Endothelial cell of umbilical vein (primary cell): ENCODE measurements at regions not wholly inside any gene's neighbourhood (a gene's known extent, or its start where the extent isn't known, plus 50 kb on each side); places are given as distances from the start of the nearest gene placed in this dataset.

ENCODE experiments used
- BruUV-seq: library from RNA; stranded (reverse); fragments of 400-500 nt; replicated peaks from 2 replicates; lab custom pipeline; 2021; lab: Mats Ljungman, UMichigan
- CTCF ChIA-PET: fragments of 300-600, 350-600 bp; sonication (Branson Sonifier 250); formaldehyde crosslinking; loops from one replicate; lab custom pipeline; 2021; ENCODE audit warnings: antibody characterized with exemption, inconsistent platforms; lab: Charles Lee
- POLR2A ChIA-PET: fragments of 300-600, 350-600 bp; sonication (Branson Sonifier 250); formaldehyde crosslinking; loops from one replicate; lab custom pipeline; 2021; ENCODE audit warnings: antibody characterized with exemption, inconsistent platforms; lab: Charles Lee
- DNase-seq: peaks from one replicate; pipeline ENCODE4 v3.0.0-alpha.2; 2011; ENCODE audit warnings: low read depth, low spot score
- FAIRE-seq: peaks from 2 replicates; lab custom pipeline; 2011; peaks lifted over from hg19 to GRCh38; lab: Jason Lieb, UNC
- H2AFZ ChIP-seq: 2 replicates; pipeline ENCODE4 v1.6.0; 2012; ENCODE audit warnings: low read depth, low read length, control low read depth, inconsistent platforms
- H3K27ac ChIP-seq: 2 replicates; pipeline ENCODE4 v1.5.1; 2011; ENCODE audit warnings: low read depth, mild to moderate bottlenecking, control low read depth, low read length, moderate library complexity; ENCODE audit not compliant: insufficient read depth
- H3K27me3 ChIP-seq, 2 experiments: 2 replicates each; pipeline versions ENCODE4 v1.6.0 to v1.6.1; 2011; ENCODE audit warnings: low read length in 2 of 2, mixed read lengths in 1 of 2; ENCODE audit not compliant: control insufficient read depth in 2 of 2, insufficient read depth in 2 of 2
- H3K36me3 ChIP-seq, 2 experiments: 2 replicates in 1 of 2; 3 replicates in 1 of 2; pipeline ENCODE4 v1.5.1; 2011; ENCODE audit warnings: low read length in 2 of 2, mild to moderate bottlenecking in 1 of 2, moderate library complexity in 1 of 2; ENCODE audit not compliant: control insufficient read depth in 2 of 2, insufficient read depth in 2 of 2; ENCODE audit errors: extremely low read depth in 1 of 2
- H3K4me1 ChIP-seq: 3 replicates; pipeline ENCODE4 v1.5.1; 2011; ENCODE audit warnings: mild to moderate bottlenecking, low read length; ENCODE audit not compliant: control insufficient read depth, insufficient read depth; ENCODE audit errors: extremely low read depth
- H3K4me2 ChIP-seq: 2 replicates; pipeline ENCODE4 v1.6.1; 2011; ENCODE audit warnings: low read length, control low read depth, mixed read lengths; ENCODE audit not compliant: insufficient read depth
- H3K4me3 ChIP-seq, 3 experiments: fragments of 200-600 bp in 1 of 3; sonication (generic), shearing (Covaris generic) in 1 of 3; replicated peaks in 1 of 3; 2 replicates each; pipeline ENCODE4 v1.5.1; 2011 to 2016; ENCODE audit warnings: control low read depth in 3 of 3, low read length in 3 of 3, mild to moderate bottlenecking in 2 of 3, inconsistent platforms in 1 of 3, low read depth in 1 of 3, moderate library complexity in 1 of 3; ENCODE audit not compliant: insufficient read depth in 1 of 3
- H3K79me2 ChIP-seq: 2 replicates; pipeline ENCODE4 v1.6.0; 2012; ENCODE audit warnings: low read length, inconsistent platforms; ENCODE audit not compliant: control insufficient read depth, insufficient read depth
- H3K9ac ChIP-seq: replicated peaks from 2 replicates; pipeline ENCODE3; 2011; ENCODE audit warnings: low read length, control low read depth; ENCODE audit not compliant: insufficient read depth; ENCODE audit errors: extremely low read depth
- H3K9me1 ChIP-seq: replicated peaks from 3 replicates; pipeline ENCODE4 v1.6.0; 2011; ENCODE audit warnings: mild to moderate bottlenecking, low read length; ENCODE audit not compliant: control insufficient read depth, insufficient read depth; ENCODE audit errors: extremely low read depth
- H3K9me3 ChIP-seq: replicated peaks from 2 replicates; pipeline ENCODE4 v1.5.1; 2012; ENCODE audit warnings: low read length, inconsistent platforms; ENCODE audit not compliant: control insufficient read depth, insufficient read depth
- H4K20me1 ChIP-seq: replicated peaks from 2 replicates; pipeline ENCODE3; 2011; ENCODE audit warnings: mild to moderate bottlenecking, low read length; ENCODE audit not compliant: control insufficient read depth, insufficient read depth; ENCODE audit errors: extremely low read depth
- CTCF ChIP-seq, 2 donors: IDR thresholded peaks; 1 replicate in 1 of 2; 2 replicates in 1 of 2; pipeline ENCODE4 v1.5.1; 2011; ENCODE audit warnings: low read length in 2 of 2, mild to moderate bottlenecking in 2 of 2, moderate library complexity in 2 of 2, control low read depth in 1 of 2, inconsistent platforms in 1 of 2, low read depth in 1 of 2; ENCODE audit not compliant: insufficient read depth in 1 of 2; ENCODE audit errors: extremely low read depth in 1 of 2
- EZH2 ChIP-seq: IDR thresholded peaks from 2 replicates; pipeline ENCODE4 v1.6.1; 2012; ENCODE audit warnings: borderline replicate concordance, low read depth, mild to moderate bottlenecking, moderate library complexity, low read length, inconsistent platforms; ENCODE audit not compliant: severe bottlenecking
- FOS ChIP-seq: IDR thresholded peaks from 2 replicates; pipeline ENCODE4 v1.6.1; 2011; ENCODE audit warnings: mild to moderate bottlenecking, low read length, moderate library complexity, borderline replicate concordance; ENCODE audit not compliant: insufficient read depth
- GATA2 ChIP-seq: IDR thresholded peaks from 2 replicates; pipeline ENCODE4 v1.7.0; 2011; ENCODE audit warnings: low read depth, mild to moderate bottlenecking, moderate library complexity, mixed read lengths, low read length; ENCODE audit not compliant: insufficient read length, insufficient read depth
- JUN ChIP-seq: IDR thresholded peaks from 2 replicates; pipeline ENCODE4 v1.6.1; 2011; ENCODE audit warnings: borderline replicate concordance, low read depth; ENCODE audit not compliant: insufficient read length, insufficient read depth
- MAX ChIP-seq: IDR thresholded peaks from 2 replicates; pipeline ENCODE4 v1.6.1; 2011; ENCODE audit not compliant: insufficient read depth, insufficient read length
- MYC ChIP-seq: IDR thresholded peaks from one replicate; pipeline ENCODE4 v1.6.1; 2011; ENCODE audit warnings: mild to moderate bottlenecking, low read depth, low read length
- POLR2A ChIP-seq: IDR thresholded peaks from 2 replicates; pipeline ENCODE4 v1.6.1; 2012; ENCODE audit warnings: low read depth, mild to moderate bottlenecking, control low read depth, low read length
- POLR2AphosphoS5 ChIP-seq: IDR thresholded peaks from 2 replicates; pipeline ENCODE4 v1.6.1; 2012; ENCODE audit warnings: low read depth, mild to moderate bottlenecking, control low read depth, low read length, moderate library complexity; ENCODE audit not compliant: insufficient read depth
- dilution Hi-C: fragments of 300-500 bp; cut with MboI; formaldehyde crosslinking; loops from one replicate; pipeline ENCODE4 v1.15.0; 2019; ENCODE audit warnings: low sequenced_read_pairs; ENCODE audit not compliant: extremely low pct_ligation_motif_present
- intact Hi-C: fragments of 100-400 bp; cut with micrococcal nuclease; formaldehyde crosslinking; loops from one replicate; pipeline ENCODE4 v1.10.0; 2022

- dilution Hi-C loops = no loop called here
- H2AFZ ChIP-seq = no peak overlapping the region
- H3K4me3 ChIP-seq = no peak overlapping the region
- ChIA-PET POLR2A (no interaction called here), CTCF (interaction anchor here (1.6 kb wide), 1 partner anchor 230 kb away, joined by 7 read pairs; no protein-coding TSS in a partner anchor)
- BruUV-seq = no TSS peak
- FAIRE-seq = no peak
- no peaks in the 10 kb centered on the region for H3K9me3 ChIP-seq
- H3K36me3 ChIP-seq = no peaks in the 10 kb centered on the region
- no peaks in the 10 kb centered on the region for H3K79me2 ChIP-seq
- no peak overlapping the region for H3K4me2 ChIP-seq
- no peaks in the 10 kb centered on the region for H4K20me1 ChIP-seq
- no peak overlapping the region for H3K27ac ChIP-seq
- H3K27me3 ChIP-seq = peaks cover 0 to 2% of the 10 kb centered on the region in 2 experiments
- TF ChIP-seq POLR2A = no peak
- no peak for TF ChIP-seq EZH2
- TF ChIP-seq FOS = no peak
- no peak for TF ChIP-seq JUN
- TF ChIP-seq CTCF (IDR thresholded peaks at IDR 0.05; ENCODE audit: extremely low read depth in 1 of 2, insufficient read depth in 1 of 2, low read depth in 1 of 2, low read length in 2 of 2) = no peak
- TF ChIP-seq GATA2 = no peak
- no peak for TF ChIP-seq POLR2AphosphoS5
- TF ChIP-seq MAX = no peak
- TF ChIP-seq MYC = no peak
- no peaks in the 10 kb centered on the region for H3K9me1 ChIP-seq
- H3K9ac ChIP-seq = no peak overlapping the region
- H3K4me1 ChIP-seq = no peaks in the 10 kb centered on the region
- DNase-seq = no peak
- intact Hi-C loops = no loop called here
Measured at GRCh38 chr5:82594097-82594496, 315.9 kb upstream of the RPS23 start.
